ACHN (cell line): ENCODE measurements at regions not wholly inside any gene's neighbourhood (a gene's known extent, or its start where the extent isn't known, plus 50 kb on each side); places are given as distances from the start of the nearest gene placed in this dataset.

Experiments used
- DNase-seq: peaks from one replicate; pipeline ENCODE4 v3.0.0-alpha.2; 2015
- in situ Hi-C: cut with HindIII; loops from 2 replicates; pipeline ENCODE4 v1.10.0; 2017; ENCODE audit warnings: low sequenced_read_pairs, low pct_ligation_motif_present, low pct_unique_long_range_greater_than_20kb

GRCh38 chr1:5812295-5812694, 179.9 kb downstream of the NPHP4 start:
- in situ Hi-C loops, result no loop called here
- DNase-seq, result no peak

DNA sequence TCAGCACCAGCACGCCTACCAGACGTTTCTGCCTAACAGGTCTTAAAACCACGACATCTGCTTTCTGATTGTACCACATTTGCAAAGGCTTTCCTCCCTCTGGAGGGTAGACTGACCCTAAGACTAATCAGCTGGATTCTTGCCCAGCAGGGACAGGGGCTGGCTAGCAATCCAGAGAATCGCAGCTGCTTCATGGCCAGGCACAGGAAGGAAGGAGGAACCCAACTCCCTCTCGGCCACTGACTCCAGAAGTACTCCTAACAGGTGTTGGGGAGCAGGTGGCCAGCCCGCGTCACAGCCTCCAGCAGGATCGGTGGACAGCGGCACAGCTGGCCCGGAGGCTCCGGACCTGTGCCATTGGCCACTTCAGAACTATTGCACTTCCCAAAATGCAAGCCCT, 180.8 kb downstream of the NPHP4 start:
- in situ Hi-C loops, result no loop called here
- DNase-seq, result no peak

DNA sequence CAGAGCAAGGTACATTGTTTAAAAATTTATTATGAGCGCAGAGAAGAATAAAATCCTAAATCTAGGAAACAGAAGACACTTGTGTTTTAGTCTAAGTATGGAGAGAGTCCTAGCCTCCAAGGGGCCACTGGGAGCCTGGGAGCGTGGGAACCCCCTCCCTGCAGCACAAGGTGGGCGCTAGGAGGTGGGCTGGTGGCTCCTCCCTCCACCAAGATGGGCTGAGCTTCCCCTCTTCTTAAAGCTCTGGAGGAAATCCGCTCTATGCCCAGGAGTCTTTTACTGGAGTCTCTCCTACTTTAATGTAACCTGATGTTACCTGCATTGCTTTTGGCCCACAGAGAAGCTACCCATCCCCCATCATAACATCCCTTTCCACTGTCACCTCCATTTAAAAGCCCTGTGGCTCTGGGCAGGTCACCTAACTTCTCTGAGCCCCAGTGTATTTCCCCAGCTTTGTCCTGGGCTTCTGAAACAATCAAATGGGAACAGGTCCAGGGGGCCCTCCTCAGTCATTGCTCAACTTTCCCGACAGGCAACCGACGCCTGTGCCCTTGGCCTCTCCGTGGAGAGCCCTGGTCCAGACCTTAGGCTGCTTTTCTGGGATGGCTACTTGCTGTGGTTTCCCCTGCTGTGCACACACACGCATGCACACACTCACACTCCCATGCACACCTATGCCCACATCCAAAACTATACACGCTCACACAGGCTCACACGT, 181.5 kb downstream of the NPHP4 start:
- DNase-seq, result no peak
- in situ Hi-C loops, result no loop called here

GRCh38 chr1:5810131-5810530, 182.1 kb downstream of the NPHP4 start:
- in situ Hi-C loops, result no loop called here
- DNase-seq, result no peak

GRCh38 chr1:5809207-5809788, 182.9 kb downstream of the NPHP4 start:
- in situ Hi-C loops, result no loop called here

GRCh38 chr1:5803851-5804250, 188.4 kb downstream of the NPHP4 start:
- DNase-seq, result no peak
- in situ Hi-C loops, result no loop called here

More at GRCh38 chr1:5809207-5809788, 182.9 kb downstream of the NPHP4 start:
- no peak for DNase-seq

GRCh38 chr1:5802606-5803005, 189.6 kb downstream of the NPHP4 start:
- DNase-seq, result no peak

DNA sequence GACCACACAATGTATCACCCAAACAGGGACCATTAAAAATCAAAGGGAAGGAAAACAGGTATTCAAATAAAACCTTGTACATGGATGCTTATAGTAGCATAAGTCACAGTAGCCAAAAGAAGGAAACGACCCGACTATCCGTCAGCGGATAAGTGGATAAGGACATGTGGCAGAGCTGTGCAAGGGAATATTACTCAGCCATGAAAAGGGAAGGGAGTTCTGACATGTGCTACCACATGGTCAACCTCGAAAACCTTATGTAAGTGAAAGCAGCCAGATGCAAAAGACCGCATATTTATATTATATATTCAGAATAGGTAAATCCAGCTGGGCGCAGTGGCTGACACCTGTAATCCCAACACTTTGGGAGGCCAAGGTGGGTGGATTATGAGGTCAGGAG, 193.3 kb downstream of the NPHP4 start:
- in situ Hi-C loops, result no loop called here
- no peak for DNase-seq

More at GRCh38 chr1:5802606-5803005, 189.6 kb downstream of the NPHP4 start:
- in situ Hi-C loops, result no loop called here

- no peak for DNase-seq
- in situ Hi-C loops, result no loop called here
Observed at GRCh38 chr1:5798151-5798730, 194.0 kb downstream of the NPHP4 start.

DNA sequence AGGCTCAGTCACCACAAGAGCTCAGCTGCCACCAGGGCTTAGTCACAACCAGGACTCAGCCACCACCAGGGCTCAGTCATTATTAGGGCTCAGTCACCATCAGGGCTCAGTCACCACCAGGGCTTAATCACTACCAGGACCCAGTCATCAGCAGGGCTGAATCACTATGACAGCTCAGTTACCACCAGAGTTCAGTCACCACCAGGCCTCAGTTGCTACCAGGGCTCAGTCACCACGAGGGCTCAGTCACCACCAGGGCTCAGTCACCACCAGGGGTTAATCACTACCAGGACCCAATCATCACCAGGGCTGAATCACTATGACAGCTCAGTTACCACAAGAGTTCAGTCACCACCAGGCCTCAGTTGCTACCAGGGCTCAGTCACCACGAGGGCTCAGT, 196.2 kb downstream of the NPHP4 start:
- no peak for DNase-seq
- in situ Hi-C loops, result no loop called here

DNA sequence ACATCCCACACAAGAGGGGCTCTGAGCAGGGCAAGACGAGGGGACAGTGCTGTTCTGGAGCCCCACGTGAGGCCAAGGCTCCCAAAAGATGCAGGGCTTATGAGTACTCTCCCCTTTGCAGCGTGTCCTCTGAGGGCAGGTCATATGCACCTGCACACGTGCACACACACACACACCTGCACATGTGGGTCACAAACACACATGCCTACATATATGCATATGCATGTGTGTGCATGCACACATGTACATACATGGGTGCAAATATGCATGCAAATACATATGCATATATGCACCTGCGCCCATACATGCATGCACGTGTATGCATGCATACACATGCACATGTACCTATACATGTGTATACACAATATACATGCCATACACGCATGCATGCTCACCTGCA, 197.9 kb downstream of the NPHP4 start:
- DNase-seq, result no peak
- in situ Hi-C loops, result no loop called here

GRCh38 chr1:5793516-5793915, 198.7 kb downstream of the NPHP4 start:
- no peak for DNase-seq
- in situ Hi-C loops, result no loop called here

GRCh38 chr1:5781079-5781478, 211.1 kb downstream of the NPHP4 start:
- DNase-seq, result no peak
- in situ Hi-C loops, result no loop called here

DNA sequence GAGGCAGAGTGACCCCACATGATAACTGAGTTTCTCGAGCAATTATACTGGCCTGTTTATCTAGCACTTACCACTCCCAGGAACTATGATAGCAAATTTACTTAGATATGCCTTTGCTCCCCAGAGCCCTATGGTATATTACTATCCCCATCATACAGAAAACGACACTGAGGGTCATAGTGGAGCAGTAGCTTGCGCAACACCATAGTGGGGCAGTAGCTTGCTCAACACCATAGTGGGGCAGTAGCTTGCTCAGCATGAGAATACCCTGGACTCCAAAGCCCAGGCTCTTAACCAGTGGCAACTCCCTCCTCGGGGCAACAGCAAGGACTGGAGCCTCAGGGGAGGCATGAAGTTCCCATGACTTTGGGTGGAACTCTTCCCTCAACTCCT, 211.9 kb downstream of the NPHP4 start:
- no peak for DNase-seq
- in situ Hi-C loops, result no loop called here

GRCh38 chr1:5779608-5780323, 212.5 kb downstream of the NPHP4 start:
- no peak for DNase-seq
- in situ Hi-C loops, result no loop called here

DNA sequence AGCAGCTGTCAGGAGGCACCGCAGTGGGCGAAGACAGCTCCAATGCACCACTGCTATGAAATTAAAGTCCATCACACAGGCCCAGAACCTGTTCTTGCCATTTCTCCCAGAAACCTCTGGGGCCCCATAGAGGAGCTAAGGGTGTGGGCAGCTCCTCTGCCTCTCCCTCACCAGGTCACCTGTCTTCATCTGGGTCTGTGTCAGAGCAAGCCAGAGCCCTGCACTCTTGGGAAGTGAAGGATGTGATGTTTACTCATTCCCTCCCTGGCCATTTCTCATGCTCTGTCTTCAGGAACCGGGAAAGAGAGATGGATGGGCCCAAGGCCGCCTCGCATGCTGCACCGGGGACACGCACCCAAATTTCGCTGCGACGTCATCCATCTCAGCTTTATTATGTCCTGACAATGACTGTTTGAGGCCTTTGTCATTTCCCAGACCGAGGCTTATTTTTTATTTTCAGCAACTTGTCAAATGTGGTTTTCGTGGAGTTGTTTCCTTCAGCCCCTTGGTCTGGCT, 216.1 kb downstream of the NPHP4 start:
- DNase-seq, result no peak
- in situ Hi-C loops, result no loop called here

GRCh38 chr1:5774019-5774418, 218.2 kb downstream of the NPHP4 start:
- no peak for DNase-seq
- in situ Hi-C loops, result no loop called here

- no peak for DNase-seq
- in situ Hi-C loops, result no loop called here
Observed at GRCh38 chr1:5771788-5772187, 220.4 kb downstream of the NPHP4 start.

DNA sequence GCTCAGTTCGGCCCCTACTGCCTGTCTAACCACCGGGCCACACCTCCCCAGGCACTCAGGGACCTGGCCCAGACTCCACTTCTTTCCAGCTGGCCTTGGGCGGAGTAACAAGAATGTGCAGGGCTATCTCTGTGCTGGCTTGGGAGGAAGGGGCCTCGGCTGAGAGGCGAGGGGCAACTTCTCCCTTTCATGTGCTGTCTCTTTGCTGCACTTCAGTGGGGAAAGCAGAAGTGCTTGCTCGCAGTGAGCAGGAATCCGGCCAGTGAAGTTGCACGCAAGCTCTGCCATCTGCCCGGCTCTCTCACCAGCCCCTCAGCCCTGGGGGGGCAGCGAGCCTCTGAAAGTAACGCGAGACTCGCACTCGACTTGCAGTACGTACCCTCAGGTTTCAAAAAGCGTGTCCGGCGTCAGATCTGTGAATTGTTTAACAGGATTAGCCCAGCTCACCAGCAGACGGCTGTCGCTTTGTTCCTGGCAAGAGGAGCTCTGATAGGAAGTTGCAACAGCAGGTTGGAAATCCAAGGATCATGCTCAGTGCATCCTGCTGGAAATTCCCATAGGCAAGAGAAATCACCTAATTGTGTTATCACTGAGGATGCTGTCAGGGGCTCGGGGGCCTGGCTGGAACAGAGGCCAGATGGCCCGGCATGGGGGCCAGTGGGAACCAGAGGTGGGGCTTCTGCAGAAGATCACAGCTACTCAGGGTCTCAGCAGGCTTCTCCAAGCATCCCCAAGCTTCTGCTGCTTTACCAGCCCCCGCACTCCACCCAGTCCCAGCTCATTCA, 221.1 kb downstream of the NPHP4 start:
- in situ Hi-C loops, result no loop called here

More for the DNA sequence above, 221.1 kb downstream of the NPHP4 start:
- DNase-seq, result no peak
